ENCODE measurements at regions not wholly inside any gene's neighbourhood (a gene's known extent, or its start where the extent isn't known, plus 50 kb on each side); places are given as distances from the start of the nearest gene placed in this dataset.

DNA sequence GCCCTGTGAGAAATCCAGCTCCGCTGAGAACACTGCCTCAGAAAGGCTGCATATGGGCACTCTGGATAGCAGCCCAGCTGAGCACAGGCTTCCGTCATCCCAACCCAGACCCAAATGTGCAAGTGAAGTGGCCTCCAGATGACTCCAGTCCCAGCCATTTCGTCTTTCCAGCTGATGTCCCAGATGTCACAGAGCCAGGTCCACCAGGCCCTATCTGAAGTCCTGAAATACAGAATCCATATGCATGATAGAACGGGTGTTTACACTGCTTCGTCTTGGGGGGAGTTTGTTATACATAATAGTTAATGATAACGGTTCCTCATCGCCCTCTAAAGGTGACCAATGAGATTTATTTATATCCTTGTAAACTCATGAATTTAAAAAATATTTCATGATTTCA, 72.6 kb upstream of the TRIM2 start:
- TF ChIP-seq, protein P1, sequence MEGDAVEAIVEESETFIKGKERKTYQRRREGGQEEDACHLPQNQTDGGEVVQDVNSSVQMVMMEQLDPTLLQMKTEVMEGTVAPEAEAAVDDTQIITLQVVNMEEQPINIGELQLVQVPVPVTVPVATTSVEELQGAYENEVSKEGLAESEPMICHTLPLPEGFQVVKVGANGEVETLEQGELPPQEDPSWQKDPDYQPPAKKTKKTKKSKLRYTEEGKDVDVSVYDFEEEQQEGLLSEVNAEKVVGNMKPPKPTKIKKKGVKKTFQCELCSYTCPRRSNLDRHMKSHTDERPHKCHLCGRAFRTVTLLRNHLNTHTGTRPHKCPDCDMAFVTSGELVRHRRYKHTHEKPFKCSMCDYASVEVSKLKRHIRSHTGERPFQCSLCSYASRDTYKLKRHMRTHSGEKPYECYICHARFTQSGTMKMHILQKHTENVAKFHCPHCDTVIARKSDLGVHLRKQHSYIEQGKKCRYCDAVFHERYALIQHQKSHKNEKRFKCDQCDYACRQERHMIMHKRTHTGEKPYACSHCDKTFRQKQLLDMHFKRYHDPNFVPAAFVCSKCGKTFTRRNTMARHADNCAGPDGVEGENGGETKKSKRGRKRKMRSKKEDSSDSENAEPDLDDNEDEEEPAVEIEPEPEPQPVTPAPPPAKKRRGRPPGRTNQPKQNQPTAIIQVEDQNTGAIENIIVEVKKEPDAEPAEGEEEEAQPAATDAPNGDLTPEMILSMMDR (IDR thresholded peaks at IDR 0.05 in 4 of 5, conservative IDR thresholded peaks at IDR 0.05 in 1 of 5), result no peak
- TF ChIP-seq POLR2A (IDR thresholded peaks at IDR 0.05), result no peak

All from gastrocnemius medialis (tissue), 4 donors.